ENCODE measurements at regions not wholly inside any gene's neighbourhood (a gene's known extent, or its start where the extent isn't known, plus 50 kb on each side); places are given as distances from the start of the nearest gene placed in this dataset.

GRCh38 chr2:186052930-186053329 lies 314.3 kb downstream of the FSIP2 start:
- Mint-ChIP-seq H3K27ac (ENCODE audit: unreplicated experiment) (no peak overlapping the region), H3K4me3 (ENCODE audit: unreplicated experiment) (no peak overlapping the region), H3K4me1 (ENCODE audit: unreplicated experiment) (no peaks in the 10 kb centered on the region), H3K27me3 (ENCODE audit: unreplicated experiment) (no peaks in the 10 kb centered on the region), H3K9me3 (ENCODE audit: unreplicated experiment) (no peaks in the 10 kb centered on the region), H3K36me3 (ENCODE audit: unreplicated experiment) (no peaks in the 10 kb centered on the region)
- no peak for TF ChIP-seq CTCF (IDR thresholded peaks at IDR 0.05)
- DNase-seq (ENCODE audit: extremely low spot score, unreplicated experiment) = no peak

GRCh38 chr2:186058614-186059013 lies 320.0 kb downstream of the FSIP2 start:
- H3K36me3 Mint-ChIP-seq (ENCODE audit: unreplicated experiment) = no peaks in the 10 kb centered on the region
- H3K4me1 Mint-ChIP-seq (ENCODE audit: unreplicated experiment) = peaks cover 5% of the 10 kb centered on the region
- no peaks in the 10 kb centered on the region for H3K9me3 Mint-ChIP-seq (ENCODE audit: unreplicated experiment)
- DNase-seq (ENCODE audit: extremely low spot score, unreplicated experiment) = no peak
- H3K4me3 Mint-ChIP-seq (ENCODE audit: unreplicated experiment) = no peak overlapping the region
- H3K27me3 Mint-ChIP-seq (ENCODE audit: unreplicated experiment) = no peaks in the 10 kb centered on the region
- H3K27ac Mint-ChIP-seq (ENCODE audit: unreplicated experiment) = no peak overlapping the region
- TF ChIP-seq CTCF (IDR thresholded peaks at IDR 0.05) = no peak

- no peak for TF ChIP-seq CTCF (IDR thresholded peaks at IDR 0.05)
These were observed 320.5 kb downstream of the FSIP2 start for GRCh38 chr2:186059096-186059495.

GRCh38 chr2:186060744-186061440 lies 322.3 kb downstream of the FSIP2 start:
- Mint-ChIP-seq H3K4me3 (ENCODE audit: unreplicated experiment) (no peak overlapping the region), H3K27me3 (ENCODE audit: unreplicated experiment) (no peaks in the 10 kb centered on the region), H3K36me3 (ENCODE audit: unreplicated experiment) (no peaks in the 10 kb centered on the region), H3K4me1 (ENCODE audit: unreplicated experiment) (peaks cover 5% of the 10 kb centered on the region), H3K27ac (ENCODE audit: unreplicated experiment) (no peak overlapping the region), H3K9me3 (ENCODE audit: unreplicated experiment) (no peaks in the 10 kb centered on the region)
- TF ChIP-seq CTCF (IDR thresholded peaks at IDR 0.05) = no peak
- no peak for DNase-seq (ENCODE audit: extremely low spot score, unreplicated experiment)

More at GRCh38 chr2:186059096-186059495, 320.5 kb downstream of the FSIP2 start:
- H3K4me1 Mint-ChIP-seq (ENCODE audit: unreplicated experiment) = peaks cover 5% of the 10 kb centered on the region
- no peaks in the 10 kb centered on the region for H3K9me3 Mint-ChIP-seq (ENCODE audit: unreplicated experiment)
- no peak overlapping the region for H3K27ac Mint-ChIP-seq (ENCODE audit: unreplicated experiment)
- no peaks in the 10 kb centered on the region for H3K27me3 Mint-ChIP-seq (ENCODE audit: unreplicated experiment)
- H3K36me3 Mint-ChIP-seq (ENCODE audit: unreplicated experiment) = no peaks in the 10 kb centered on the region
- no peak for DNase-seq (ENCODE audit: extremely low spot score, unreplicated experiment)
- H3K4me3 Mint-ChIP-seq (ENCODE audit: unreplicated experiment) = no peak overlapping the region

- H3K4me3 Mint-ChIP-seq (ENCODE audit: unreplicated experiment) = no peak overlapping the region
- no peaks in the 10 kb centered on the region for H3K27me3 Mint-ChIP-seq (ENCODE audit: unreplicated experiment)
- no peaks in the 10 kb centered on the region for H3K36me3 Mint-ChIP-seq (ENCODE audit: unreplicated experiment)
- peaks cover 5% of the 10 kb centered on the region for H3K4me1 Mint-ChIP-seq (ENCODE audit: unreplicated experiment)
- TF ChIP-seq CTCF (IDR thresholded peaks at IDR 0.05) = no peak
- H3K27ac Mint-ChIP-seq (ENCODE audit: unreplicated experiment) = no peak overlapping the region
- H3K9me3 Mint-ChIP-seq (ENCODE audit: unreplicated experiment) = no peaks in the 10 kb centered on the region
- DNase-seq (ENCODE audit: extremely low spot score, unreplicated experiment) = no peak
These were observed 325.9 kb downstream of the FSIP2 start for GRCh38 chr2:186064507-186064906.
